K562 (cell line): ENCODE measurements at regions not wholly inside any gene's neighbourhood (a gene's known extent, or its start where the extent isn't known, plus 50 kb on each side); places are given as distances from the start of the nearest gene placed in this dataset.

Source experiments
- ATAC-seq: fragments of 200-7000 bp; cut with Tn5 transposase; 3 replicates; pipeline ENCODE4 v1.9.1; 2020; ENCODE audit warnings: moderate library complexity
- BruUV-seq: library from RNA; stranded (reverse); fragments of 400-500 nt; replicated peaks from 2 replicates; lab custom pipeline; 2021; lab: Mats Ljungman, UMichigan
- CTCF ChIA-PET: fragments of 300-600 bp; formaldehyde crosslinking; extraction: SDS; loops from one replicate; lab custom pipeline; 2021; ENCODE audit warnings: low intra/inter-chr PET ratio; lab: Yijun Ruan, JAX
- POLR2A ChIA-PET: fragments of 300-600, 350-650 bp; sonication (Branson Sonifier 250); formaldehyde crosslinking; extraction: SDS; loops from one replicate; lab custom pipeline; 2021; ENCODE audit warnings: antibody characterized with exemption, inconsistent platforms; lab: Yijun Ruan, JAX
- DNase-seq, 4 experiments: peaks; one replicate each; pipeline versions ENCODE4 v3.0.0 to v3.0.0-alpha.2; 2011 to 2018; ENCODE audit warnings: low spot score in 3 of 4, mixed read lengths in 3 of 4; ENCODE audit errors: extremely low read depth in 1 of 4
- FAIRE-seq: peaks from 2 replicates; lab custom pipeline; 2011; peaks lifted over from hg19 to GRCh38; lab: Jason Lieb, UNC
- H2AFZ ChIP-seq: 2 replicates; pipeline ENCODE4 v1.6.0; 2011; ENCODE audit warnings: low read depth, low read length, control low read depth, inconsistent platforms
- H3K27ac ChIP-seq: fragments of 200-600 bp; 3 replicates; pipeline ENCODE4 v1.8.0; 2011; ENCODE audit warnings: low read depth, mild to moderate bottlenecking, control low read depth, inconsistent platforms, low read length, moderate library complexity, mixed read lengths; ENCODE audit errors: extremely low read depth
- H3K27me3 ChIP-seq, 2 experiments: fragments of 300-600 bp in 1 of 2; 2 replicates in 1 of 2; 3 replicates in 1 of 2; pipeline versions ENCODE4 v1.6.0 to v1.8.0; 2011; ENCODE audit warnings: inconsistent platforms in 2 of 2, low read length in 2 of 2, mild to moderate bottlenecking in 1 of 2, mixed read lengths in 1 of 2, moderate library complexity in 1 of 2; ENCODE audit not compliant: control insufficient read depth in 2 of 2, insufficient read depth in 2 of 2
- H3K36me3 ChIP-seq: fragments of 300-600 bp; 3 replicates; pipeline ENCODE4 v1.8.0; 2011; ENCODE audit warnings: mild to moderate bottlenecking, low read length, inconsistent platforms; ENCODE audit not compliant: control insufficient read depth, insufficient read depth
- H3K4me1 ChIP-seq, 2 experiments: fragments of 200-600 bp in 1 of 2; replicated peaks in 1 of 2; 2 replicates in 1 of 2; 3 replicates in 1 of 2; pipeline versions ENCODE4 v1.5.1 to v1.8.0; 2011; ENCODE audit warnings: inconsistent platforms in 2 of 2, low read length in 2 of 2, mild to moderate bottlenecking in 1 of 2, mixed read lengths in 1 of 2, moderate library complexity in 1 of 2; ENCODE audit not compliant: control insufficient read depth in 2 of 2, insufficient read depth in 2 of 2
- H3K4me2 ChIP-seq: 2 replicates; pipeline ENCODE4 v1.6.1; 2011; ENCODE audit warnings: low read length, control low read depth, inconsistent platforms, mixed read lengths; ENCODE audit not compliant: insufficient read depth
- H3K4me3 ChIP-seq: fragments of 200-600 bp; sonication (generic), shearing (Covaris generic); 2 replicates; pipeline ENCODE4 v1.5.1; 2016; ENCODE audit warnings: control low read depth, inconsistent platforms
- H3K79me2 ChIP-seq: fragments of 200-600 bp; 3 replicates; pipeline ENCODE4 v1.8.0; 2011; ENCODE audit warnings: low read length, inconsistent platforms; ENCODE audit not compliant: control insufficient read depth, insufficient read depth
- H3K9ac ChIP-seq, 2 experiments: 2 replicates each; pipeline versions ENCODE4 v1.6.0 to v1.6.1; 2011; ENCODE audit warnings: low read depth in 2 of 2, low read length in 2 of 2, control low read depth in 1 of 2, inconsistent platforms in 1 of 2, mild to moderate bottlenecking in 1 of 2, mixed read lengths in 1 of 2; ENCODE audit not compliant: insufficient read depth in 1 of 2
- H3K9me1 ChIP-seq: one replicate; pipeline ENCODE4 v1.6.0; 2011; ENCODE audit warnings: inconsistent platforms, mild to moderate bottlenecking, low read length, moderate library complexity; ENCODE audit not compliant: control insufficient read depth, insufficient read depth
- H3K9me3 ChIP-seq: replicated peaks from 2 replicates; pipeline ENCODE4 v1.5.1; 2011; ENCODE audit warnings: low read depth, low read length, inconsistent platforms; ENCODE audit not compliant: control insufficient read depth, insufficient read depth
- H4K20me1 ChIP-seq: replicated peaks from 2 replicates; pipeline ENCODE4 v1.6.1; 2011; ENCODE audit warnings: low read length, inconsistent platforms, mixed read lengths; ENCODE audit not compliant: control insufficient read depth, insufficient read depth
- ELK1 ChIP-seq: sonication (generic); formaldehyde crosslinking; IDR thresholded peaks from 2 replicates; pipeline ENCODE4 v1.8.1; 2022; ENCODE audit warnings: missing genetic modification reagents
- ERF ChIP-seq: fragments of 450-650 bp; formaldehyde crosslinking; IDR thresholded peaks from 2 replicates; pipeline ENCODE4 v1.4.0; 2020; ENCODE audit warnings: mild to moderate bottlenecking, mixed read lengths
- HMGN3 ChIP-seq: IDR thresholded peaks from 2 replicates; pipeline ENCODE4 v1.6.1; 2011; ENCODE audit warnings: borderline replicate concordance, low read depth, mild to moderate bottlenecking, mixed read lengths, low read length; ENCODE audit not compliant: insufficient read length; ENCODE audit errors: extremely low read depth
- ILF3 ChIP-seq: fragments of 450-650 bp; IDR thresholded peaks from 2 replicates; pipeline ENCODE4 v1.6.1; 2018; ENCODE audit warnings: antibody characterized with exemption, mild to moderate bottlenecking, moderate library complexity, borderline replicate concordance
- NR1H2 ChIP-seq: sonication (generic); formaldehyde crosslinking; IDR thresholded peaks from 2 replicates; pipeline ENCODE4 v1.4.0; 2020; ENCODE audit warnings: mild to moderate bottlenecking, missing genetic modification reagents
- XRCC3 ChIP-seq: fragments of 450-650 bp; IDR thresholded peaks from 2 replicates; pipeline ENCODE4 v1.6.1; 2017; ENCODE audit warnings: mild to moderate bottlenecking, moderate library complexity
- ZEB2 ChIP-seq: fragments of 450-650 bp; IDR thresholded peaks from 2 replicates; pipeline ENCODE4 v1.6.1; 2016
- ZKSCAN1 ChIP-seq: fragments of 150-350 bp; IDR thresholded peaks from 2 replicates; pipeline ENCODE4 v1.6.1; 2016; ENCODE audit warnings: low read depth, low read length
- ZNF431 ChIP-seq: sonication (generic); formaldehyde crosslinking; IDR thresholded peaks from 2 replicates; pipeline ENCODE4 v1.8.0; 2022; ENCODE audit warnings: mild to moderate bottlenecking, missing genetic modification reagents
- ZSCAN32 ChIP-seq: fragments of 450-650 bp; formaldehyde crosslinking; IDR thresholded peaks from 2 replicates; pipeline ENCODE4 v1.4.0; 2020; ENCODE audit warnings: mild to moderate bottlenecking, moderate library complexity
- WGBS: fragments of 100-300 bp; shearing (Covaris generic); methylation state at CpG from one replicate; pipeline ENCODE4 v1.1.6; 2016; ENCODE audit warnings: low coverage, mixed read lengths; ENCODE audit not compliant: insufficient coverage; ENCODE audit errors: missing lambda C conversion rate; 5-methylcytosine and 5-hydroxymethylcytosine counted together
- in situ Hi-C: fragments of 300-500 bp; cut with MboI; formaldehyde crosslinking; loops from 4 replicates; pipeline ENCODE4 v1.15.0; 2018; ENCODE audit warnings: inconsistent platforms, mixed read lengths
- intact Hi-C: fragments of 100-400 bp; cut with micrococcal nuclease; formaldehyde crosslinking; loops from 2 replicates; pipeline ENCODE4 v1.14.2; 2022

DNA sequence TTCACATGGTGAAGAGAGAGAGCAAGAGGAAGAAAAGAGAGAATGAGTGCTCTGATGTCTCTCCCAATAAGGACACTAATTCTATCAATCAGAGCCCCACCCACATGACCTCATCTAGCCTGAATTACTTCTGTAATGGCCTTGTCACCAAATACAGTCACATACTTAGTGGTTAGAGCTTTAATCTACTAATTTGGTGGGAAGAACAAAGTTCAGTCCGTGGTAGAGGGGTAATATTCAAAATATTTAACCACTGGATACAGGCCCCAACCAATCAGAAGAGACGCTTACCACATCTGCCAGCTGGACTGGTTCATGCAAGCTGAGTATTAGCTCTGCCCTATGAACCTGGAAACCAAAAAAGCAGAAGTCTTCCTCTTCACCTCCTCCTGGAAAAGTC lies 336.3 kb upstream of the NFE2L3 start:
- no peak overlapping the region for H3K27ac ChIP-seq
- POLR2A ChIA-PET, result interaction anchor here (1.2 kb wide), 1 partner anchor 9 kb away, joined by 3 read pairs; no protein-coding TSS in a partner anchor
- no peak for DNase-seq
- no peaks in the 10 kb centered on the region for H4K20me1 ChIP-seq
- H3K79me2 ChIP-seq, result no peaks in the 10 kb centered on the region
- no peak overlapping the region for H3K4me2 ChIP-seq
- WGBS, result 4% methylated on average over 2 of the region's 2 CpGs
- no TSS peak for BruUV-seq
- in situ Hi-C loops, result no loop called here
- H2AFZ ChIP-seq, result no peak overlapping the region
- no peak for ATAC-seq
- H3K9me1 ChIP-seq, result no peaks in the 10 kb centered on the region
- no peaks in the 10 kb centered on the region for H3K9me3 ChIP-seq
- no peaks in the 10 kb centered on the region for H3K36me3 ChIP-seq
- FAIRE-seq, result no peak
- no peaks in the 10 kb centered on the region for H3K4me1 ChIP-seq
- no peak overlapping the region for H3K4me3 ChIP-seq
- intact Hi-C loops, result no loop called here
- H3K27me3 ChIP-seq, result peaks cover 7 to 13% of the 10 kb centered on the region in 2 experiments; a peak in 1 of 5 replicates
- TF ChIP-seq XRCC3, result no peak
- no peak for TF ChIP-seq ZSCAN32 (CRISPR knock-in tag)
- no peak for TF ChIP-seq ZEB2
- no peak for TF ChIP-seq NR1H2 (CRISPR knock-in tag)
- no peak for TF ChIP-seq HMGN3
- no peak for TF ChIP-seq ILF3
- TF ChIP-seq ZKSCAN1, result no peak
- no peak for TF ChIP-seq ZNF431
- TF ChIP-seq ELK1 (CRISPR knock-in tag), result no peak
- TF ChIP-seq ERF (CRISPR knock-in tag), result no peak
- CTCF ChIA-PET, result no interaction called here
- no peak overlapping the region for H3K9ac ChIP-seq
